ENCODE measurements at regions not wholly inside any gene's neighbourhood (a gene's known extent, or its start where the extent isn't known, plus 50 kb on each side); places are given as distances from the start of the nearest gene placed in this dataset.
"Not testable (repeated sequence)": the region's sequence is repeated elsewhere in the genome, so short reads cannot be mapped to it uniquely, and the experiment has no call there.

DNA sequence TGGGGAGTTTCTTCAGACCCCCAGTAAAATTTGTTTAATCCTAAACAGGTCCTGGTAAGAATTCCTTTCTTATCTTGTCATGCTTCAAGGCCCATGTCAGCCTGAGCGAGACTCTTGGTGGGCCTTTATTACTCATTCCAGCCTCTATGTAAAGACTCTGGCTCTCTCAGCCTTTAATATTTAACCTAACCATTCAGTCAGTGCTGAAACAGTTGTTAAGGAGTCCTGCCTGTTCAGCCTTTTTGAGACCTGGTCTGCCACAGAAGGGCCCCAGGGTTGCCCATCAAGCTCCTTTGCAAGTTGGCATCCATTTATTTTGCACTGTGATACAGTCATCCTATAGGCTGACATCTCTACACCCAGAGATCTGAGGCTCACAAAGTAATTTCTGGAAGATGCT is 107.7 kb upstream of the VANGL1 start:
- no peak for DNase-seq (ENCODE audit: low spot score)

DNA sequence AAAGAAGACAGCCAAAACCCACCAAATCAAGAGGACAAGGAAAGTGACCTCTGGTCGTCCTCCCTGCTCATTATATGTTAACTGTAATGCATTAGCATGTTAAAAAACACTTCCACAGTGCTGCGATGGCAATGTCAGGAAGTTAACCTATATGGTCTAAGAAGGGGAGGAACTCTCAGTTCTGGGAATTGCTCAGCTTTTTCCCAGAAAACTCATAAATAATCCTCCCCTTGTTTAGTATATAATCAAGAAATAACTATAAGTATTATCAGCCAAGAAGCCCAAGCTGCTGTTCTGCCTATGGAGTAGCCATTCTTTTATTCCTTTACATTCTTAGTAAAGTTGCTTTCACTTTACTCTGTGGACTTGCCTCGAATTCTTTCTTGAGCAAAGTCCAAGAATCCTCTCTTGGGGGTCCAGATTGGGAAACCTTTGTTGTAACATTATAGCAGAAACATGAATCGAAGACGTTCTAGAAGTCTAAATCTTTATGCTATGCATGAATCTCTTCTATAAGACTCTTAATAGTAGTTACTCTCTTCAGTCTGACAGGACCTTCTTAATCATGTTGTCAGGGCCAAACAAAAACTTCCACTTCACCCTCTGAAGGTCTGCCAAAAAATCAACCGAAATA is 110.0 kb upstream of the VANGL1 start:
- DNase-seq (ENCODE audit: low spot score) = no peak

DNA sequence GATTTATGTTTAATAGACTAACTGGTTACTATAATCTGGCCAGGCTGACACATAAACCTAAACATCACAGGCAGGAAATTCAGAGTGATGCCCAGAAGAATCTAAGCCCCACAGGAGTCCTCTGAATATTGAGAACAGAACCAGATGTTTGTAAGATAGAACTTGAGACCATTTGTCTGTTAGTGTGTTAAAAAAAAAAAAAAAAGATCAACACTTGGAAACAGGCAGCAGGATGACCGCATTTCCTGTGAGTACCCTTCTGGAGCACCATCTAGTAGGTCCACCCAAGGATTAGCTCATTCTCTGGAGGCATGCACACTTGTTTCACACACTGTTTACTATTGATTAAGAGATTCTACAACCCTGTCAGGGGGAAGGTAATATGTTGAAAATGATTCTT is 111.4 kb upstream of the VANGL1 start:
- no peak for DNase-seq (ENCODE audit: low spot score)

DNA sequence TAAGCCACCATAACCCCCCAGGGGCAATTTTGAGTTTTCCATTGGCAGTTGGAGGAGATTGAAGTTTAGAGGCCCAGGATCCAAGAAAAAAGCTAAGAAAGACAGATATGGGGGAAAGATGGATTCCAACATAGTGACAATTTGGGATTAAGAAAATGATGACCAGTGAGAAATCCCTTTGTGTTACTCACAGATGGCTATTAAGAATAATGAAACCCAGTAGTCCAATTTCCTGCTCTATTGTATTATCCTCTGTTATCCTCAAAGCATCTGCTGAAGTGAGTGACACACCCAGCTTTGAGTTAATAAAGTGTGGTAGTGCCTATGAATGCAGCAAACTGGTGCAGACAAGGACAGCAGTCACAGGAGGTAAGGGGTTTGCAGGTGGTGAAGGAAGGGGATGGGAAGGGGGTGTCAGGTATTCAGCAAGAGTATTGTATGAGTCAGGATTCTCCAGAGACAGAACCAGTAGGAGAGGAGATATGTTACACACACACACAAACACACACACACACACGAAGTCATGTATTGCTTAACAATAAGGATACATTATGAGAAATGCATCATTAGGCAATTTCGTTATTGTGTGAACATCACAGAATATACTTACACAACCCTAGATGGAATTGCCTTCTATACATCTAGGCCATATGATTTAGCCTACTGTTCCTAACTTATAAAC is 112.4 kb upstream of the VANGL1 start:
- no peak for DNase-seq (ENCODE audit: low spot score)

DNA sequence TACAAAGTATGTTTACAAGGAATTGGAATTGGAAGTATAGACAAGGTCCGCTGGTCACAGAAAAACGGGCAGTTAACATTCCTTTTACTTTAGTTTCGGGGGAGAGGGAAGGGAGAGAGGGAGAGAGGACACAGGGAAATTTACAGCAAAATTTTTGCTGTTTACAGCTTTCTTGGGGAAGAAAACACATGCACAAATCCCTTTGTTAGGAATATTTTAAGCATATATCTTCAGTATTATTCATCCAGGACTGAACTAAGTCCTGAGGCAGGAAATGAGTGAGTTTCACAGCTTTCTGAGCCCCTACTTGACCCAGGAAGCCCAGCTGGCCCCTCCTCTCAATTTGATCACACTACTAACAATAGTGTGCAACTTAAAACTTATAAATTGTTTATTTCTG is 113.4 kb upstream of the VANGL1 start:
- not testable (repeated sequence) for DNase-seq (ENCODE audit: low spot score)

DNA sequence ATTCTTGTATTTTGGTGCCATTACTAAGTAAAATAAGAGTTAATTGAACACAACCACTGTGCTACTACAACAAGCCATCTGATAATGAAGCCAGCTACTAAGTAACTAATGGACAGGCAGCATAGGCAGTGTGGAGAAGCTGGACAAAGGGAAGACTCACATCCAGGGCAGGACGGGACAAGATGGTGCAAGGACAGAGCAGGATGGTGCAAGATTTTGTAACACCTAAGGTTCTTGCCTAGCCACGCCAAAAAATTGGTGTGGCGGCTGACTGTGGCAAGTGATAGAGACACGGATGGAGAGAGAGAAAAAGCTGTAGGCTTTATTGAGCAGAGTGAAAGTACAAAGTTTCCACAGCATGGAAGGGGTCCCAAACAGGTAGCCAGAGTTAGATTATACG is 114.0 kb upstream of the VANGL1 start:
- DNase-seq (ENCODE audit: low spot score) = no peak

DNA sequence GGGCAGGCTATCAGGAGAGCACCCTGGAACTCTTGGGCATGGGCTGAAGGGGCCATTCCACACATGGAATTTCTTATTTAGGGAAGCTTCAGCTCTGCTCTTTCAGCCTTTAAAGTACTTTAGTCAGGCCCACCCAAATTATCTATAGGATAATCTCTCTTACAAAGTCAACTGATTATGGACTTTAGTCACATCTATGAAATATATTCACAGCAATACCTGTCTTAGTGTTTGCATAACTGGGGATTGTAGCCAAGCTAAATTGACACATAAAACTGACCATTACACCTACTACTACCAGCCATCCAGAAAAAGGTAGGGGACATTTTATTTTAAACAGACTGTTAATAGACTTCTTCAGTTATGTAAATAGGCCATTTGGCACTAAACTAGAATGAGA is 114.9 kb upstream of the VANGL1 start:
- no peak for DNase-seq (ENCODE audit: low spot score)

DNA sequence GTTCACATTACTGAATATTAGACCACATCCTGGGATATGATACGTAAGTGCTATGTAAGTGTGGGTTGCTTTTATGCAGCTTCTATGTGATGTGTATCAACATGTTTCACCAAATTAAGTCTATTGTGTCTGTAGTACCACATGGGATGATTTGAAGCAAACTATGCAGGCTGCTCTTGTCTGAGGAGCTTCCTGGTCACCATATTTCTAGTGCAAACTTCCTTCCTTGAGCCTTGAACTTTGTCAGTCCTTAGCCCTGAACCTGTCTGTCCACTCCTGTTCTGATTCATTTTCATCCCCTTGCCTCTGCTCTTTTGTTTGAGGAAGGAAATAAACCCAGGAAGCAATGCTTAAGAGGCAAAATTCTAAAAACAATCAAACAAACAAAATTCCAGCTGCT is 117.5 kb upstream of the VANGL1 start:
- DNase-seq (ENCODE audit: low spot score) = no peak

DNA sequence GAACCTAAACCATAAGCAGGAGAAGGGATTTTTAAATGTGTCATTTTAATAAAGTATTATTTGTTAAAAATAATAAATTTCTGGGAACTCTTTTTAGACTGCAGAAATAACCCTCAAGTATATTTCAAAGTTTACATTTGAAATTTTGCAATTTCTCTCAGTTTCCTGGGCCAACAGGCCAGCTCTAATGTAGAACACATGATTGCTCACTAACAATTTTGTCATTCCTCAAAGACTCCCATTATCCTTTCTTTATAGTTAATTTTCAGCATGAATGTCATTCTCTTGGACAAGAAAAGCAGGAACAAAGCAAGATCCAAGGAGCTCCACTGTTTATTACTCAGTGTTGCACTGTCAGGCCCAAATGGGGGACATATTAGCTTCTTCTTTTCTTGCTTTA is 119.4 kb upstream of the VANGL1 start:
- no peak for DNase-seq (ENCODE audit: low spot score)

DNA sequence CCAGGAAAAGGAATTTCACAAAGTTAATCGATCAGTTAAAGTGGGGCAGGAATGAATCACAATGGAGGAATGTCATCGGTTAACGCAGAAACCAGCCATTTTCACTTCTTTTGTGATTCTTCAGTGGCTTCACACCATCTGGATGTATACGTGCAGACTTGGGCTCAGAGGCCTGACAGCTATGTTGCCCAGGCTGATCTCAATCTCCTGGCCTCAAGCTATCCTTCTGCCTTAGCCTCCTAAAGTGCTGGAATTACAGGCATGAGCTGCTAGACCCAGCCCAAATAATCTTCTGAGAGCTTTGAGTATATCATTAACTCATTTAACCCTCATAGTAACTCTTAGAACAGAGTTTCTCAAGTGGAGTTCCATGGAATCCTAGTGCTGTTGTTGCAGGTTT is 126.5 kb upstream of the VANGL1 start:
- no peak for DNase-seq (ENCODE audit: low spot score)

DNA sequence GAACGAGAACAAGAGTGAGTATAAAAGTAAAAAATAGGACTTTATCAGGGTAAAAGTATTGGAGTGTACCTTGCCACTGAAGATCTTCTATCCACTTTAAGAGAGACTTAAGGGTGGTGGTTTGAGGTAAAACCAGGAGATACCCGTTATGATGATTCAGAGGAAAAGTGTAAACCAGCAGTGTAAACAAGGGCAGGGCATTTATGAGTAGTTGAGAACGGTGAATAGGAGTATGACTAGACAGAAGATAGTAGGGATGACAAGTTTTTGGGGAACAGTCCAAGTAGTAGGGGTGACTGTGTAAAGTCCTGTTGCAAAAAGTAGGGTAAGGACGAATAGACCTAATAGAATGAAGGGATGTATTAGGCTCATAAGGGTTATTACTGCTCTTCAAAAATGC is 131.5 kb upstream of the VANGL1 start:
- DNase-seq (ENCODE audit: low spot score) = not testable (repeated sequence)

DNA sequence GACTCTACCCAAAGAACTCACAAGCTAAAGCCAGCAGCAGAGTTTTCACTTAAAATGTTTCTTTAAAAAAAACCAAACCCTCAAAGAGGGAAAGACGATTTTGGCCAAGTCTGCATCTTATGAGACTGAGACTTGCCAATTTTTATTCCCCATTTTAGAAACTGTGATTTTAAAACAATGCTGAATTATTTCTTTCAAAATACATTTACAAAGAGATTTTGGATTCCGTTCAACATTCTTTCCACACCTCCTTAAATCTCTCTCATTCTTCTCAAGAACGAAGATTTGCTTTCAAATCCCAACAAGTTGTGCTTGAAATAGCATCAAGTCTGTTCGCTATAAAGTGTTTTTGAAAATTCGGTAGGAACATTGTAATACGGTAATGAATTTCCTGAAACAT is 133.9 kb upstream of the VANGL1 start:
- no peak for DNase-seq (ENCODE audit: low spot score)

DNA sequence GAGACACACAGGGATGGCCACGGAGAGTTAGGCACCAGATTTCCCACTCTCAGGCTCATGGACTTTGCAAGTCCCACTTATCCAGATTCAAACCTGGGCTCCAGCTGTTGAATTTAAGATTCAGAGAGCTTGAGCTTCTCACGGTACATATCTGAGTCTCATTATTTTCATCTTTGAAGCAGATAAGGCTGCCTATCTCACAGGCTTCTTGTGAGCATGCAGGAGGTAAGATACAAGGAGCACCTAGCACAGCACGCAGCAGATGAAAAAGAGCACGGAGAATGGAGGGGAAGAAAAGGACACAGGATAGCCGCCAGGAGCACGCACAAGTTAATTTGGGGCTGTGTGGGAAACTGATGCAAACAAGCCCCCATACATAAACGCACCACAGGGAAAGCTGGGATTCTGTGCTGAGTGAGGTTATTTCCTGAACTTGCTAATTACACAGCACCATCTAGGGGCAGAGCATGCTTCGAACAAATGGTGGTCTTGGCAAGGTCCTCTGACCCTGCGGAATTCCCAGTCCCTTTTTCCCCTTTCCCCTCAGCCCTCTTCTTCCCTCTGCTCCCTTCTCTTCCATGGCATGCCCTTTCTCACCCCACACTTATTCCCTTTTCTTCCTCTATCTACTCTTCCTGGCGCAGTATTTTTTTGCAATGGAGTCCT is 134.7 kb upstream of the VANGL1 start:
- peak; percentile 32 for DNase-seq (ENCODE audit: low spot score)

DNA sequence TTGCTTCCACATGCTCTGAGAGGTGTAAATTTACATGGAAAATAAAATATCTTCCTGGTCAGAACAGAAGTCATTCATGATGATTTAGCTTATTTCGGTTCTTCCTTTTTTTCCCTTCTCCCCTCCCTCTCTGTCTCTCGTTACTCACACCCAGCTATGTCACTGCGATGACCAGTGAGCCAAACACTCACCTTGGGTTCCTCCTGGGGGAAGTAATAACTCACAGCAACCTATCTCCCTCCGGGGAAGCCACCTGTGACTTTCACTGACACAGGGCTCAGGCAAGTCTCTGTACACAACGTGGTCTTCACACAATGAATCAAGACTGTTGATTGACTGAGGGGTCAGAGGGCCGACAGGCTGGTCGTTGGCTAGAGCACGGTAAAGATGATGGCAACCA is 135.3 kb upstream of the VANGL1 start:
- DNase-seq (ENCODE audit: low spot score) = no peak

DNA sequence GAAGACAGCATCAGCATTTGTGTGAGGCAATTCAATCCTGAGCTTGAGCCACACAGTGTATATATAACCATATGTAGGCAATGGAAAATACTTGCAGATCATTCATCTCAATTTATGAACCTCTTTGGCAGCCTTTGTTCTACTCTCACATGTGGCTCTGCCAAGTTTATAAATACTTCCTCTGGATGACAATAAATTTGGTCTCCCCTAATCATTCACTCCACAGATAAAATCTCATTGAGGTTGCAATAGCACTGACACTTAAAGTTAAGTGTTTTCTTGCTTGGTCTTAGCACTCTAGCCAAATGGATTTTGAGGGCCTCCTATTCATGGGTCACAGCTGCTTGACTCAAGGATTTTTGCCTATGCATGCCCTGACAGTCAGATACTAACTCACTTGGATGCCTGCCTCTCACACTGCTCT is 136.6 kb upstream of the VANGL1 start:
- DNase-seq (ENCODE audit: low spot score) = no peak

DNA sequence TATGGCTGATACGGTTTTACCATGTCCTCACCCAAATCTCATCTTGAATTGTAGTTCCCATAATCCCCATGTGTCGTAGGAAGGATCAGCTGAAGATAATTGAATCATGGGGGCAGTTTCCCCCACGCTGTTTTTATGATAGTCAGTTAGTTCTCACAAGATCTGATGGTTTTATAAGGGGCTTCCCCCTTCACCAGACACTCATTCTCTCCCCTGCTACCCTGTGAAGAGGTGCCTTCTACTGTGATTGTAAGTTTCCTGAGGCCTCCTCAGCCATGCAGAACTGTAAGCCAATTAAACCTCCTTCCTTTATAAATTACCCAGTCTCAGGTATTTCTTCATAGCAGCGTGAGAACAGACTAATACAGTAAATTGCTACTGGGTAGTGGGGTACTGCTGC is 139.6 kb upstream of the VANGL1 start:
- not testable (repeated sequence) for DNase-seq (ENCODE audit: low spot score)

DNA sequence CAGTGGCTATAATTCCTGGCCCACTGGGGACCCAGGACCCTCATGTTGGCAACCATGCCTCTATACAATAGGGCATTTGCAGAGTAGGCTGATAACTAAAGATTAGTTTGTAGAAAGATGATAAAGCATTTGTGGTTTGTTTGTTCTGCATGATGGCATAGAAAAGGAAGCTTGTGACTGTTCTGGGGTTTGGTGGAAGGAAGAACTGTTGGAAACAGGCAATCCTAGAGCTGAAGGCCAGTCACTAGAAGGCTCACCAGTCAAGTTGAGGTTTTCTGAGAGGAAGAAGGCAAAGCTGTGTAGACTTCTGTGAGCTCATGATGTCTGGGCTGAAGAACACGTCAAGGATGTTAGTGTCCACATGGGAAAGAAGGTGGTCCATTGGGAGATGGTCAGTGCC is 140.3 kb upstream of the VANGL1 start:
- DNase-seq (ENCODE audit: low spot score) = no peak

DNA sequence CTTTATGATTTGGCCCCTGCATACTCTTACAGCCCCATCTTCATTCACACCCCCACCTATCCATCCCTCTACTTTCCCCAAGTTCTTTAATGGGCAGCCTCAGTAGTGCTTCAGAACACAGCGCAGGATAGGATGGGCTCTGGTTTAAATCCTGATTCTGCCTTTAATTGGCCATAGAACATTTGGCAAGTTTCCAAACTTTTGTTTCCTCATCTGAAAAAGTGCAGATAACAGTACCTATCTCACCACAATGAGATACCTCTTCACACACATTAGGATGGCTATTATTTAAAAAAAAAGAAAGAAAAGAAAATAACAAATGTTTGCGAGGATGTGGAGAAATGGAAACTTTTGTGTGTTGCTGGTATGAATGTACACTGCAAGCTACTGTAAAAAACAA is 142.5 kb upstream of the VANGL1 start:
- DNase-seq (ENCODE audit: low spot score) = no peak

DNA sequence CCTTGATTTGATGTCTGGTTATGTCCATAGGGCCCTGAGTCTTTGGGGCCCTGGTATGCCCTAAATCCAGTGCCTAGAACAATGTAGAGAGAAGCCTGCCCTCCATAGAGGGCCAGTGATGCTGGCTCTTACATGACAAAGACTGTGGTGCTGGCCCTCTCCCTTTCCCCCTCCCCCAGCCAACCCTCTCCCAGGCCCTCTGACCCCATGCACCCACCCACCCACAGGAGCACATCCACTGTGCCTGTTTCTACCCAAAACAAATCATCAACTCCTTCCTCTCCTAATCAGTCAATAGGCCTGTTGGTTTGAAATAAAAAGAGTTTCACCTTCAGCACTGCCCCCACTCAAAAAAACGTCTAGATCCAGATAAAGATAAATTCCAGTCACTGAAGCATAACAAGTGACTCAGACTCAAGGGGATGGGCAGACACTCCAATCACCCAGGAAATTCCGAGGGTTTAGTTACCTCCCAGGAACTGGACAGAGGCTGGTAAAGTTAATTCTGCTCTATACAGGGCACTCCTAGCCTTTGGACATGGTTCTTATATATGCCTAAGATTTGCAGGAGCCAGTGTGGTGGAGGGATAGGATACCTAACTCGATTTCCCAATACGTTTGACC is 144.8 kb upstream of the VANGL1 start:
- no peak for DNase-seq (ENCODE audit: low spot score)

DNA sequence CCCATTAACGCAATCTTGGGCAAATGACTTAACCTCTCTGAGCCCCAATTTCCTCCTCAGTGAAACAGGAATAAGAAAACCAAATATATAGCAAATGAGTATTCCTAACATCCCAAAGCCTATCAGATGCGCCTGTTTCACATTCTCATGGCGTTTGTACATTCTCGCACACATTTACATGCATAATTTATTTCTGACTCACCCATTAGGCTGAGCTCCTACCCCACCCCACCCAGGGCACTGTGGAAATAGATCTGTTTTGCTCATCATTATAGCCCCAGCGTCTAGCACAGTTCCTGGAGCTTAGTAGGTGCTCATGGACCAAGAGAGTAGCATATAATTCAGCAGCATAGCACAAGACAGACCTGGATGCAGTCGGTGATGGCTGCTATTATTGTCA is 146.1 kb upstream of the VANGL1 start:
- DNase-seq (ENCODE audit: low spot score) = no peak

DNA sequence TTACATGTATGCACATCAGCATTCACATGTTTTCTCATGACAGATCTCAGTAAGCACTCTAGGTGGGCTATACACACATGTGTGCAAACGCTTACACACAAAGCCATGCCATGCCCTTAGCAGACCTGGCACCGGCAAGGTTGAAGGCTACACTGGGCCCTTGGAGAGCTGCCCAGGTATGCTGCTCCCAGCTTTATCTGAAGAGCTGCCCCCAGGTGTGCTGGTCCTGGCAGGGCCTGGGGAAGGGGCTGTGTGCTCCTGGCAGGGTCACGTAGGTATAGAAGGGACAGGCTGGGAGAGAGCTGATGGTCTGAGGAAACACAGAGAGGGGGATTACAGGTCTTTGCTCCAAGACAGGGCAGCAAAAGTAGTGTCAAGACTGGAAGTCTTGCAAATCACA is 146.7 kb upstream of the VANGL1 start:
- DNase-seq (ENCODE audit: low spot score) = no peak

DNA sequence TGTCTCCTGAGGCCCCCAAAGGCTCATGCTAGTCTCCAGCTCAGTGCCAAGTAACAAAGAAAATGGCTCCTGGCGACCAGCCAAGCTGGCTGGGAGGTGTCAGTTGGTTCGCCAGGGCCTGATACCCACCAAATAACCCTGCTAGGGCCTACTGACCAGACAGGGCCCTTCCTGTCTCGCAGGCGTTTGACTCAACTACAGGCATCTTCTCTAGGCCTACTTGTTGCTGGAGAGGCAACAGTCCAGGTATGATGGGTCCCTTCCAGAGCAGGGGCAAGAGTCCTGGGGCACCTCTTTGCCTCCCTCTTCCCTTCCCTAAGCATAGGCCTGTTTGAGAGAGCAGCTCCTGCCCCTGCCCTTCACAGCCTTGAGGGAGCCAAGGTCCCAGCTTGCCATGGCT is 147.9 kb upstream of the VANGL1 start:
- DNase-seq (ENCODE audit: low spot score) = no peak

DNA sequence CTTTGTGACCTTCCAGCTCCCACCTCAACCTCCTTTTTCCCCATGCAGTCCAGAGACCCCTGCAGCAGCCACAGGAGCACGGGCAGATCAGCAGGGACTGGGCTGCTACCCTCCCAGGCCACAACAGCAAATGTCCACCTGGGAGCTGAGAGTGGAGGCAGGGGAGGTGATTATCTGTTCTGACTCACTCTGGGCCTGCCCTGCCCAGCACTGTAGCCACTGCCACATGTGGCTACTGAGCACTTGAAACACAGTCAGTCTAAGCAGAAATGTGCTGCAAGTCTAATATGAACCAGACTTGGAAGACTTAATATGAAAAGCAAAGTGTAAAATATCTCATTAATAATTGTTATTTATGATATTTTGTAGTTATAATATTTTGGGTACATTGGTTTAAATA is 148.9 kb upstream of the VANGL1 start:
- no peak for DNase-seq (ENCODE audit: low spot score)

Data from HuH-7 (cell line).